Limb (tissue), 2 donors: ENCODE measurements at regions not wholly inside any gene's neighbourhood (a gene's known extent, or its start where the extent isn't known, plus 50 kb on each side); places are given as distances from the start of the nearest gene placed in this dataset.

Experiments used
- DNase-seq, 2 donors: peaks; one replicate each; pipeline ENCODE4 v3.0.0-alpha.2; 2016; ENCODE audit errors: extremely low spot score in 2 of 2

GRCh38 chr3:72405943-72406566 is 442.2 kb downstream of the SHQ1 start:
- DNase-seq, result no peak

GRCh38 chr3:72401005-72401545 is 447.2 kb downstream of the SHQ1 start:
- DNase-seq, result no peak

GRCh38 chr3:72398781-72399180 is 449.5 kb downstream of the SHQ1 start:
- DNase-seq, result no peak

GRCh38 chr3:72397586-72397985 is 450.7 kb downstream of the SHQ1 start:
- DNase-seq, result peak in 1 of 2 donors; percentile 47

- no peak for DNase-seq
These were observed 451.3 kb downstream of the SHQ1 start for GRCh38 chr3:72396899-72397298.

- no peak for DNase-seq
These were observed 452.4 kb downstream of the SHQ1 start for GRCh38 chr3:72395776-72396311.

GRCh38 chr3:72393455-72393854 is 454.8 kb downstream of the SHQ1 start:
- DNase-seq, result no peak

GRCh38 chr3:72391659-72392058 is 456.6 kb downstream of the SHQ1 start:
- no peak for DNase-seq

GRCh38 chr3:72390841-72391240 is 457.4 kb downstream of the SHQ1 start:
- no peak for DNase-seq

GRCh38 chr3:72388644-72389043 is 459.6 kb downstream of the SHQ1 start:
- no peak for DNase-seq

GRCh38 chr3:72388117-72388516 is 460.1 kb downstream of the SHQ1 start:
- DNase-seq, result no peak

- no peak for DNase-seq
These were observed 461.8 kb downstream of the SHQ1 start for GRCh38 chr3:72386327-72387000.

- DNase-seq, result no peak
These were observed 463.1 kb downstream of the SHQ1 start for GRCh38 chr3:72385167-72385566.

- no peak for DNase-seq
These were observed 463.6 kb downstream of the SHQ1 start for GRCh38 chr3:72384602-72385001.

- no peak for DNase-seq
These were observed 464.4 kb downstream of the SHQ1 start for GRCh38 chr3:72383883-72384282.

GRCh38 chr3:72383230-72383629 is 465.0 kb downstream of the SHQ1 start:
- DNase-seq, result no peak

GRCh38 chr3:72382460-72382859 is 465.8 kb downstream of the SHQ1 start:
- no peak for DNase-seq

GRCh38 chr3:72381584-72381983 is 466.7 kb downstream of the SHQ1 start:
- no peak for DNase-seq

GRCh38 chr3:72380711-72381493 is 467.3 kb downstream of the SHQ1 start:
- no peak for DNase-seq

GRCh38 chr3:72380193-72380592 is 468.1 kb downstream of the SHQ1 start:
- DNase-seq, result no peak

GRCh38 chr3:72379500-72380187 is 468.6 kb downstream of the SHQ1 start:
- no peak for DNase-seq
